ENCODE measurements at regions not wholly inside any gene's neighbourhood (a gene's known extent, or its start where the extent isn't known, plus 50 kb on each side); places are given as distances from the start of the nearest gene placed in this dataset.
"Not testable (repeated sequence)": the region's sequence is repeated elsewhere in the genome, so short reads cannot be mapped to it uniquely, and the experiment has no call there.

DNA sequence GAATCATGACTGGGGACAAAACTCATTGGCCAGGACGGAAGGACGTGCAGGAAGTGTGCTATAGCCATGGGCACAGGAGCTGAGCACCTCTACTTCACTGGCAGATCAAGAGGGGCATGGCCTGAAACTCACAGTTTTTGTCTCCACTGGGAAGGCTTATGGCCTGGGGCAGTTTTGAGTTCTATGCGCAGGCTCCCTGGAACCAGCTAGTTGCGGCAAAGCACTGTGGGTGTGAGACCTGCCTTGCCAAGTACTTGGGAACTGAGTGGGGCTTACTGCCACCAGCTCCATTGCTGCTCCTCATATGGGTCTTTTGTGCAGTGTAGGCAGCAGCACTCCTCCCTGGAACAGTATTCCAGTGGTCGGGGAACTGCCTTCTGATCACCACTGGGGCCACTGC lies 282.6 kb upstream of the EYS start:
- Histone ChIP-seq H3K4me1 (ENCODE audit: control insufficient read depth in 2 of 3, insufficient read depth in 2 of 3, low read depth in 1 of 3, low read length in 3 of 3) (no peaks in the 10 kb centered on the region), H3K9ac (ENCODE audit: low read length in 3 of 3) (no peak overlapping the region), H3K27me3 (ENCODE audit: control insufficient read depth, insufficient read depth, low read length) (no peaks in the 10 kb centered on the region), H3K9me3 (ENCODE audit: control insufficient read depth in 2 of 3, insufficient read depth in 1 of 3, low read length in 3 of 3) (peaks cover 0 to 6% (median 0%) of the 10 kb centered on the region in 3 donors), H3K36me3 (ENCODE audit: control insufficient read depth in 2 of 3, insufficient read depth in 3 of 3, low read length in 3 of 3) (no peaks in the 10 kb centered on the region), H3K4me3 (ENCODE audit: low read length in 3 of 3) (no peak overlapping the region), H3K27ac (ENCODE audit: low read depth in 2 of 2, low read length in 2 of 2) (no peak overlapping the region)
- FAIRE-seq (no peak), DNase-seq (peak in 1 of 5 donors; percentile 10)
- TF ChIP-seq, protein P1, sequence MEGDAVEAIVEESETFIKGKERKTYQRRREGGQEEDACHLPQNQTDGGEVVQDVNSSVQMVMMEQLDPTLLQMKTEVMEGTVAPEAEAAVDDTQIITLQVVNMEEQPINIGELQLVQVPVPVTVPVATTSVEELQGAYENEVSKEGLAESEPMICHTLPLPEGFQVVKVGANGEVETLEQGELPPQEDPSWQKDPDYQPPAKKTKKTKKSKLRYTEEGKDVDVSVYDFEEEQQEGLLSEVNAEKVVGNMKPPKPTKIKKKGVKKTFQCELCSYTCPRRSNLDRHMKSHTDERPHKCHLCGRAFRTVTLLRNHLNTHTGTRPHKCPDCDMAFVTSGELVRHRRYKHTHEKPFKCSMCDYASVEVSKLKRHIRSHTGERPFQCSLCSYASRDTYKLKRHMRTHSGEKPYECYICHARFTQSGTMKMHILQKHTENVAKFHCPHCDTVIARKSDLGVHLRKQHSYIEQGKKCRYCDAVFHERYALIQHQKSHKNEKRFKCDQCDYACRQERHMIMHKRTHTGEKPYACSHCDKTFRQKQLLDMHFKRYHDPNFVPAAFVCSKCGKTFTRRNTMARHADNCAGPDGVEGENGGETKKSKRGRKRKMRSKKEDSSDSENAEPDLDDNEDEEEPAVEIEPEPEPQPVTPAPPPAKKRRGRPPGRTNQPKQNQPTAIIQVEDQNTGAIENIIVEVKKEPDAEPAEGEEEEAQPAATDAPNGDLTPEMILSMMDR (IDR thresholded peaks at IDR 0.05; ENCODE audit: borderline replicate concordance, extremely low read depth, insufficient read depth): no peak
- intact Hi-C loops (cut with DNase I): no loop called here

DNA sequence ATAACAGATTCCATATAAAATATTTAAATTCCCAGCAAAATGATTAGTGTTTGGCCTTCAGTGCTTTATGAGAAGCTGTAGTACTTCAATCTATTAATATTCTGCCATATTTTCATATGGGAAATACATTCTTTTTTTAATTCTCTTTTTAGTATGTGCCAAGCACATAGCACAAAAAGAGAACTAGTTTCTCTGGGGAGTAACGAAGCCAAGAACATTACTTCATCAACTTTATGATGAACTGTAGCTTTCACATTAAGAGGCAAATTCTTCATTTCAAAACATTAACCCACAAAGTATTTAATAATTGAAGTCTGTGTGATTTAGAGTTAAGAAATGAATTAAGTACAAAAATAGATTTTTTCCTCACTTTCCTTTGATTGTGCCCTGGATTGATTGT lies 281.0 kb upstream of the EYS start:
- intact Hi-C loops (cut with DNase I): no loop called here

DNA sequence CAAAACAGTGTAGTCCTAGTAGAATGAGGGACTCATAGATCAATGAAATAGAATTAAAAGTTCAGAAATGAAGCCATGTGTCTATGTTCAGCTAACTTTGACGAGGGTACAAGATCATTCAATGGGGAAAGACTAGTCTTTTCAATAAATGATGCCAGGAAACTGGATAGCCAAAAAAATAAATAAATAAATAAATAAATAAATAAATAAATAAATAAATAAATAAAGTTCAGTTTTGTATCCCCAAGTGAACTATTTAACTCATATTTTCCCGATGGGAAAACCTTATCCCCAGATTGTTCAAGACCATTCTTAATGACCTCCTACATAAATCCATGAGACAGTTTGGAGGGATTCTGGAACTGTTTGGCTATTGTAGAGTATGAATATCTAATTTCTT lies 277.1 kb upstream of the EYS start:
- Histone ChIP-seq H3K27me3 (ENCODE audit: control insufficient read depth, insufficient read depth, low read length) (no peaks in the 10 kb centered on the region), H3K9ac (ENCODE audit: low read length in 3 of 3) (no peak overlapping the region), H3K36me3 (ENCODE audit: control insufficient read depth in 2 of 3, insufficient read depth in 3 of 3, low read length in 3 of 3) (no peaks in the 10 kb centered on the region), H3K4me3 (ENCODE audit: low read length in 3 of 3) (no peak overlapping the region), H3K4me1 (ENCODE audit: control insufficient read depth in 2 of 3, insufficient read depth in 2 of 3, low read depth in 1 of 3, low read length in 3 of 3) (no peaks in the 10 kb centered on the region), H3K27ac (ENCODE audit: low read depth in 2 of 2, low read length in 2 of 2) (no peak overlapping the region), H3K9me3 (ENCODE audit: control insufficient read depth in 2 of 3, insufficient read depth in 1 of 3, low read length in 3 of 3) (no peaks in the 10 kb centered on the region)
- FAIRE-seq (no peak), DNase-seq (no peak)
- TF ChIP-seq, protein P1 (IDR thresholded peaks at IDR 0.05; ENCODE audit: borderline replicate concordance, extremely low read depth, insufficient read depth): no peak
- intact Hi-C loops (cut with DNase I): no loop called here

More for the DNA sequence above, 281.0 kb upstream of the EYS start:
- FAIRE-seq (no peak), DNase-seq (no peak)
- TF ChIP-seq, protein P1 (IDR thresholded peaks at IDR 0.05; ENCODE audit: borderline replicate concordance, extremely low read depth, insufficient read depth): no peak
- Histone ChIP-seq H3K9ac (ENCODE audit: low read length in 3 of 3) (no peak overlapping the region), H3K27me3 (ENCODE audit: control insufficient read depth, insufficient read depth, low read length) (no peaks in the 10 kb centered on the region), H3K4me1 (ENCODE audit: control insufficient read depth in 2 of 3, insufficient read depth in 2 of 3, low read depth in 1 of 3, low read length in 3 of 3) (no peaks in the 10 kb centered on the region), H3K4me3 (ENCODE audit: low read length in 3 of 3) (no peak overlapping the region), H3K27ac (ENCODE audit: low read depth in 2 of 2, low read length in 2 of 2) (no peak overlapping the region), H3K9me3 (ENCODE audit: control insufficient read depth in 2 of 3, insufficient read depth in 1 of 3, low read length in 3 of 3) (peaks cover 0 to 6% (median 0%) of the 10 kb centered on the region in 3 donors), H3K36me3 (ENCODE audit: control insufficient read depth in 2 of 3, insufficient read depth in 3 of 3, low read length in 3 of 3) (no peaks in the 10 kb centered on the region)

DNA sequence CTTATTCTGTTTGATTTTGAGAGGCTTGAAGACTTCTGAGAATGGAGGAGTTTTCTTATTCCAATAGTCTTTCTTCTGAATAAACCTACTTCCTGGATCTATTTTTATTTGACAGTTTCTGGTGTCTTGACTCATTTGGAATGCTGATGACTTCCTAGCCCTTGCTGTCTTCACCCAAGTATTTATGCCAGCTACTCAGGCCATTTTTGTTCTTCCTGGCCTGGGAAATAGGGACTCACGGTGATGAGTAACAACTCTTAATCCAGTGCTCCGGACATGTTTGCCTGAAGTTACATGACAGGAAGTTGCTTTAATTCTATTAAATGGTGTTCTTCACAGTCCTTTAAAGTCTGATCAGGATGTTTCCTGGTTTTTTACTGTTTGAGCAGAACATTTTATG lies 272.1 kb upstream of the EYS start:
- no peaks in the 10 kb centered on the region for H3K9me3 ChIP-seq (ENCODE audit: control insufficient read depth in 2 of 3, insufficient read depth in 1 of 3, low read length in 3 of 3)
- H3K4me3 ChIP-seq (ENCODE audit: low read length in 3 of 3): no peak overlapping the region
- no peak for DNase-seq
- TF ChIP-seq, protein P1 (IDR thresholded peaks at IDR 0.05; ENCODE audit: borderline replicate concordance, extremely low read depth, insufficient read depth): no peak
- intact Hi-C loops (cut with DNase I): no loop called here
- no peaks in the 10 kb centered on the region for H3K4me1 ChIP-seq (ENCODE audit: control insufficient read depth in 2 of 3, insufficient read depth in 2 of 3, low read depth in 1 of 3, low read length in 3 of 3)
- H3K9ac ChIP-seq (ENCODE audit: low read length in 3 of 3): no peak overlapping the region
- H3K27me3 ChIP-seq (ENCODE audit: control insufficient read depth, insufficient read depth, low read length): no peaks in the 10 kb centered on the region
- no peak overlapping the region for H3K27ac ChIP-seq (ENCODE audit: low read depth in 2 of 2, low read length in 2 of 2)
- H3K36me3 ChIP-seq (ENCODE audit: control insufficient read depth in 2 of 3, insufficient read depth in 3 of 3, low read length in 3 of 3): no peaks in the 10 kb centered on the region
- no peak for FAIRE-seq

DNA sequence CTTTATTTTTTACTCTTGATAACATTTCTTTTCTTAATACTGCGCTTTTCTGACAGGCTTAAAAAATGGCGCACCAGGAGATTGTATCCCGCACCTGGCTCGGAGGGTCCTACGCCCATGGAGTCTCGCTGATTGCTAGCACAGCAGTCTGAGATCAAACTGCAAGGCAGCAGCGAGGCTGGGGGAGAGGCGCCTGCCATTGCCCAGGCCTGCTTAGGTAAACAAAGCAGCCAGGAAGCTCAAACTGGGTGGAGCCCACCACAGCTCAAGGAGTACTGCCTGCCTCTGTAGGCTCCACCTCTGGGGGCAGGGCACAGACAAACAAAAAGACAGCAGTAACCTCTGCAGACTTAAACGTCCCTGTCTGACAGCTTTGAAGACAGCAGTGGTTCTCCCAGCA lies 264.2 kb upstream of the EYS start:
- intact Hi-C loops (cut with DNase I); DNase-seq: not testable (repeated sequence)

More for the DNA sequence above, 264.2 kb upstream of the EYS start:
- H3K4me3 ChIP-seq (ENCODE audit: low read length in 3 of 3); H3K4me1 ChIP-seq (ENCODE audit: control insufficient read depth in 2 of 3, insufficient read depth in 2 of 3, low read depth in 1 of 3, low read length in 3 of 3); FAIRE-seq; H3K36me3 ChIP-seq (ENCODE audit: control insufficient read depth in 2 of 3, insufficient read depth in 3 of 3, low read length in 3 of 3); H3K27me3 ChIP-seq (ENCODE audit: control insufficient read depth, insufficient read depth, low read length); H3K9ac ChIP-seq (ENCODE audit: low read length in 3 of 3); H3K27ac ChIP-seq (ENCODE audit: low read depth in 2 of 2, low read length in 2 of 2); H3K9me3 ChIP-seq (ENCODE audit: control insufficient read depth in 2 of 3, insufficient read depth in 1 of 3, low read length in 3 of 3): not testable (repeated sequence)
